T-cell (primary cell): ENCODE measurements at regions not wholly inside any gene's neighbourhood (a gene's known extent, or its start where the extent isn't known, plus 50 kb on each side); places are given as distances from the start of the nearest gene placed in this dataset.
A peak's percentile ranks its signal among the peaks of the same experiment; 100 is the strongest.

Experiments used
- ATAC-seq, 4 experiments: fragments of 200-7000 bp in 3 of 4; fragments of 150-1000 bp in 1 of 4; cut with Tn5 transposase; replicated peaks in 1 of 4; 1 replicate in 3 of 4; 2 replicates in 1 of 4; pipeline ENCODE4 v1.10.0; 2021; ENCODE audit warnings: moderate library complexity in 3 of 4, mild to moderate bottlenecking in 2 of 4, moderate number of reproducible peaks in 1 of 4
- CTCF ChIA-PET, 2 donors: fragments of 300-600 bp; sonication (Branson Sonifier 250); formaldehyde crosslinking; loops; one replicate each; lab custom pipeline; 2022; ENCODE audit warnings: antibody characterized with exemption in 2 of 2; lab: Charles Lee
- POLR2A ChIA-PET, 2 donors: fragments of 300-600 bp; sonication (Branson Sonifier 250); formaldehyde crosslinking; loops; one replicate each; lab custom pipeline; 2022; ENCODE audit warnings: antibody characterized with exemption in 2 of 2; lab: Charles Lee
- DNase-seq, 35 experiments: peaks; one replicate each; pipeline versions ENCODE4 v3.0.0 to v3.0.0-alpha.2; 2013 to 2023
- H3K27ac ChIP-seq: one replicate; pipeline ENCODE4 v1.5.1; 2013; ENCODE audit warnings: low read length
- H3K27me3 ChIP-seq, 2 experiments: replicated peaks in 1 of 2; 1 replicate in 1 of 2; 2 replicates in 1 of 2; pipeline versions ENCODE4 v1.6.1 to v1.7.0; 2013; ENCODE audit warnings: low read length in 1 of 2, mixed read lengths in 1 of 2; ENCODE audit not compliant: control insufficient read depth in 2 of 2, insufficient read depth in 2 of 2; ENCODE audit errors: extremely low read depth in 1 of 2
- H3K36me3 ChIP-seq, 2 donors: 1 replicate in 1 of 2; 2 replicates in 1 of 2; pipeline versions ENCODE4 v1.6.1 to v1.7.0; 2013; ENCODE audit warnings: low read length in 1 of 2; ENCODE audit not compliant: control insufficient read depth in 2 of 2, insufficient read depth in 1 of 2; ENCODE audit errors: extremely low read depth in 1 of 2
- H3K4me1 ChIP-seq, 2 experiments: 1 replicate in 1 of 2; 2 replicates in 1 of 2; pipeline versions ENCODE4 v1.6.1 to v1.7.0; 2013; ENCODE audit warnings: low read length in 2 of 2, mixed read lengths in 1 of 2; ENCODE audit not compliant: insufficient read depth in 2 of 2, control insufficient read depth in 1 of 2; ENCODE audit errors: extremely low read depth in 1 of 2
- H3K4me3 ChIP-seq, 2 donors: 1 replicate in 1 of 2; 2 replicates in 1 of 2; pipeline versions ENCODE4 v1.5.1 to v1.7.0; 2013; ENCODE audit warnings: mild to moderate bottlenecking in 2 of 2, low read length in 1 of 2, moderate library complexity in 1 of 2; ENCODE audit not compliant: control insufficient read depth in 1 of 2; ENCODE audit errors: extremely low read depth in 1 of 2
- H3K9me3 ChIP-seq: 2 replicates; pipeline ENCODE4 v1.7.0; 2013
- H3K27ac Mint-ChIP-seq, 2 donors: one replicate each; pipeline ENCODE4 v1.8.0; 2020 to 2021; ENCODE audit warnings: mild to moderate bottlenecking in 2 of 2, mixed read lengths in 2 of 2
- H3K27me3 Mint-ChIP-seq, 2 donors: one replicate each; pipeline ENCODE4 v1.8.0; 2021 to 2022; ENCODE audit warnings: mixed read lengths in 2 of 2
- H3K36me3 Mint-ChIP-seq: one replicate; pipeline ENCODE4 v1.8.0; 2021; ENCODE audit warnings: mixed read lengths
- H3K4me1 Mint-ChIP-seq, 3 donors: one replicate each; pipeline ENCODE4 v1.8.0; 2020 to 2022; ENCODE audit warnings: mixed read lengths in 3 of 3, mild to moderate bottlenecking in 1 of 3
- H3K4me3 Mint-ChIP-seq, 3 donors: one replicate each; pipeline ENCODE4 v1.8.0; 2020 to 2022; ENCODE audit warnings: mild to moderate bottlenecking in 3 of 3, mixed read lengths in 3 of 3, moderate library complexity in 3 of 3
- H3K9me3 Mint-ChIP-seq, 3 donors: one replicate each; pipeline ENCODE4 v1.8.0; 2020 to 2022; ENCODE audit warnings: mixed read lengths in 3 of 3
- WGBS: methylation state at CpG from one replicate; pipeline ENCODE4 v1.1.5; 2013; ENCODE audit warnings: missing lambda C conversion rate; ENCODE audit not compliant: insufficient coverage; 5-methylcytosine and 5-hydroxymethylcytosine counted together

DNA sequence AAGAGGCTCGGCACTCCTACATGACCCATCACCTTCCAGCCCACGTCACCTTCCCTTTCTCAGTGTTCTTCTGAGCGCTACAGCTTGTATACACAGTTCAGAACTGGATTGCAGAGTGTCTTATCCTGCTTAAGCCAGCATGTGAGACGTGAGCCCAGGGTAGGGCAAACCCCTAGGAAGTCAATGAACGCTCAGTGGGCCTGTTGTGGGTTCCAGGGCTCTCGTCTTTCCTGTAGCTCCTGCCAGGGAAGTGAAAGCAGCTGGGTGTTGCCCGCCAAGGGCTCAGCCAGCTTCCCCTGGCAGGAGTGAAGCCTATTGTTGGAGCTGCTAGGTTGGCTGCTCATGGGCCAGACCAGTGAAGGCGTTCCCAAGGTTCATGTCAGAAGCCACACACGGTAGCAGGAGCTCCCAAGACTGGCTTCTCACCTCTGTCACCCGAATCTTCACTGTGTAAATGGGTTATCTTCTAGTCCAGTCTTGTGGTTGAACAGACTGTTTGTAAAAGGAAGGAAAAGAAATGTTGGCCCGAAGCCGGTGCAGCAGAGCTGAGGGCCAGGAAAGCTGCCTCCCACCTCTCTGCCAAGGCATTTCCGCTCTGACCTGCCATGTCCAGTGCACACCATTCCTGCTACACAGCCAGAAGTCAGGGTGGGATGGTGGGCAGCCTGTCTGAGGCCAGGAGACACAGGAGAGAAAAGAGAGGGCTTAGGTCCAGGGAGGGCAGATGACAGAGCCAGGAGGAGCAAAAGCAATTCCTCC, 69.6 kb upstream of the RMDN2 start:
- CTCF ChIA-PET, result no interaction called here
- H3K27ac ChIP-seq, result no peak overlapping the region
- H3K4me1 Mint-ChIP-seq, result peaks cover 13 to 16% (median 15%) of the 10 kb centered on the region in 3 donors
- WGBS, result 76% methylated on average over 8 of the region's 13 CpGs
- no peak overlapping the region for H3K4me3 ChIP-seq
- ATAC-seq (peak in 1 of 4 experiments; percentile 11), DNase-seq (peak in 3 of 35 experiments; percentile 3 to 25 (median 7))
- H3K36me3 Mint-ChIP-seq, result no peaks in the 10 kb centered on the region
- H3K27ac Mint-ChIP-seq, result no peak overlapping the region
- H3K36me3 ChIP-seq, result no peaks in the 10 kb centered on the region
- peaks cover 0 to 5% of the 10 kb centered on the region in 2 experiments for H3K27me3 ChIP-seq
- no peak overlapping the region for H3K4me3 Mint-ChIP-seq
- no peaks in the 10 kb centered on the region for H3K9me3 ChIP-seq
- peaks cover 0 to 17% of the 10 kb centered on the region in 2 experiments for H3K4me1 ChIP-seq
- POLR2A ChIA-PET, result interaction anchor here in 1 of 2 donors (0.6 kb wide), 1 partner anchor 539 kb away, joined by 3 read pairs; no protein-coding TSS in a partner anchor
- H3K27me3 Mint-ChIP-seq, result no peaks in the 10 kb centered on the region
- H3K9me3 Mint-ChIP-seq, result peaks cover 0 to 4% (median 0%) of the 10 kb centered on the region in 3 donors

DNA sequence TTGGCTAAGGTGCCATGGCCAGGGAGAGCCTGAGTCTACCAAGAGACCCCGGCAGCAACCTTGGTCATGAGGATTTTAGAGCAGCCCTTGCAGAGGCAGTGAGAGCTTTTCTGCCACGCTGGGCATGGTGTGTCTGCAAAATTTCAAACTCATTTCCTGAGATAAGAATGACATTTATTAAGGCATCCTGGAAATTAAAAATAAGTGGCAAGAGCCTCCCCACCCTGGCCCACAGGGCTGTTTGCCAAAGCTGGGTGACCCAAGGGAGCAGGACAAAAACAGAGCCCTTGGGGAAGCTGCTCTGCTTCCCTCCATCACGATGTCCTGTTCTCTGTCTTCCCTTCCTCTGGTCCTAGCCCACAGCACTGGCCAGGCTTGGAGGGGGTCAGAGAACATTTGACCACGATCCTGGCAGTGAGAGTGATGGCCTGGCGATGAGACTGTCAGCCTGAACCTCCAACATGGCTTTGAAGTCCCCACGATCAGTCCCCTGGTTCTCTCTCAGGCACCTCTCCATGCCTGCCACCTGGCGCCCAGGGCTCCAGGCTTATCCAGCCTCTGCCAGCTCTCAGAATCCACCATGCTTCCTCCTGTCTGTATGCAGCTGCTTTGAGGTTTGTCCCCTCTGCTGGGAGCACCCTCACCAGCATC, 68.9 kb upstream of the RMDN2 start:
- 68% methylated on average over 4 of the region's 7 CpGs for WGBS
- Mint-ChIP-seq H3K4me1 (peaks cover 11% of the 10 kb centered on the region in 3 donors), H3K36me3 (no peaks in the 10 kb centered on the region), H3K4me3 (no peak overlapping the region), H3K9me3 (peaks cover 0 to 4% (median 0%) of the 10 kb centered on the region in 3 donors), H3K27me3 (no peaks in the 10 kb centered on the region), H3K27ac (no peak overlapping the region)
- H3K36me3 ChIP-seq, result no peaks in the 10 kb centered on the region
- POLR2A ChIA-PET, result interaction anchor here in 1 of 2 donors (0.5 kb wide), 1 partner anchor 246 kb away, joined by 3 read pairs; no protein-coding TSS in a partner anchor
- CTCF ChIA-PET, result no interaction called here
- DNase-seq (no peak), ATAC-seq (no peak)
- H3K4me1 ChIP-seq, result peaks cover 0 to 11% of the 10 kb centered on the region in 2 experiments
- H3K27ac ChIP-seq, result no peak overlapping the region
- no peak overlapping the region for H3K4me3 ChIP-seq
- H3K27me3 ChIP-seq, result peaks cover 0 to 5% of the 10 kb centered on the region in 2 experiments
- no peaks in the 10 kb centered on the region for H3K9me3 ChIP-seq

DNA sequence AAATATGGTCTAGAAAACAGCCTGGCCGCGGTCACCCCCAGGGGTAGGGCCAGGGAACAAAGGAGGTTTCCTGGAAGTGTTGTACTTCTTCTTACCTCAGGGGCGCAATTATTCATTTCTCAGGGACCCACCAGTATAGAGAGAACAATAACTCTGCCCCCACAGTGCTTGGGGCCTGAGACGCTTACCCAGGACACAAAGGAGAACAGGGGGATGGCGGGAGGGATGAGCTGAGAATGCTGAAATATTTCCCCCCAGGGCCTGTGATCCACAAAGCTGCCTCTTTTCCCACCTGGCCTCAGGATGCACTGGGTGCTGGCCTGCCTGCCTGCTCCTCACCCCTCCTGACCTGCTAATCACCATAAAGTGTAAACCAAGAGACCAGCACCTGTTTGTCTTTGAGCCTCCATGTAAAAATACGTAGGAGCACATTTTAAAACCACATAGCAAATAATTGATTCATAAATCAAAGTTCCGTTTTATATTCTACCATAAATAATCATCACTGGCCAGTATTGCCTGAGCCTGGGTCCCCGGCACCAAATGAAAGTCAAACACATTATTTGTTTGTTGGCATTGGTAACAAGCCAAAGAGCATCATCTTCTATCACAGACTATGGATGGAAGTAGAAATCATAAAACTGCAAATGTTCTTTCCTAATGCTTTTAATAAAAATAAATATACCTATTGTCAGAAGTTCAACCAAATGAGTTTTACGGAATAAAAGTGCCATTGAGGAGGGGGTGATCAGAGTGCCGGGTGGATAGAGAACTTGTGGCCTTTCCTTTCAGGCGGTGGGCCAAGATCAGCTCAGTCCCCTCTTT, 67.3 kb upstream of the RMDN2 start:
- H3K4me3 ChIP-seq, result no peak overlapping the region
- H3K36me3 ChIP-seq, result no peaks in the 10 kb centered on the region
- Mint-ChIP-seq H3K4me1 (no peaks in the 10 kb centered on the region), H3K36me3 (no peaks in the 10 kb centered on the region), H3K4me3 (no peak overlapping the region), H3K27ac (no peak overlapping the region), H3K27me3 (peaks cover 6 to 8% of the 10 kb centered on the region in 2 donors), H3K9me3 (peaks cover 0 to 4% (median 0%) of the 10 kb centered on the region in 3 donors)
- peaks cover 0 to 12% of the 10 kb centered on the region in 2 experiments for H3K27me3 ChIP-seq
- ChIA-PET CTCF (no interaction called here), POLR2A (no interaction called here)
- H3K4me1 ChIP-seq, result no peaks in the 10 kb centered on the region
- H3K9me3 ChIP-seq, result no peaks in the 10 kb centered on the region
- H3K27ac ChIP-seq, result no peak overlapping the region
- ATAC-seq (no peak), DNase-seq (no peak)
- 96% methylated on average over 3 of the region's 11 CpGs for WGBS

DNA sequence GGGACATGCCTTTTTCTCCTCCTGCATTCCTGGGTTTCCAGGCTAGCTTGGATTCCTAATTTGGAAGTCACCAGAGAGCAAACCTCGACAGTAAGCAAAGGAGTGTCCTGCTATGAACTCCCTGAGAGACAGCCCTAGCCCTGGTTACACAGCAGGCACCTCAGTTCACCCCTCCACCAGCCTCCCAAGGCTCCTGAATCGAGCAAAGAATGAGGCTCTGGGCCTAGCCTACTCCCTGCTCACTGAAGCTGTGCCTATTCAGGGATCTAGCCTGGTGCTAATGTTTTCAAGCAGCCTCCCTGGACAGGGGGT, 66.7 kb upstream of the RMDN2 start:
- 83% methylated on average over 2 of the region's 2 CpGs for WGBS
- Mint-ChIP-seq H3K36me3 (no peaks in the 10 kb centered on the region), H3K27me3 (peaks cover 10 to 13% of the 10 kb centered on the region in 2 donors), H3K9me3 (peaks cover 0 to 4% (median 0%) of the 10 kb centered on the region in 3 donors), H3K4me3 (no peak overlapping the region), H3K4me1 (no peaks in the 10 kb centered on the region), H3K27ac (no peak overlapping the region)
- H3K4me1 ChIP-seq, result no peaks in the 10 kb centered on the region
- ChIA-PET POLR2A (no interaction called here), CTCF (no interaction called here)
- H3K27me3 ChIP-seq, result peaks cover 0 to 15% of the 10 kb centered on the region in 2 experiments
- H3K9me3 ChIP-seq, result no peaks in the 10 kb centered on the region
- H3K27ac ChIP-seq, result no peak overlapping the region
- no peak overlapping the region for H3K4me3 ChIP-seq
- ATAC-seq, result no peak
- no peak for DNase-seq
- H3K36me3 ChIP-seq, result no peaks in the 10 kb centered on the region

DNA sequence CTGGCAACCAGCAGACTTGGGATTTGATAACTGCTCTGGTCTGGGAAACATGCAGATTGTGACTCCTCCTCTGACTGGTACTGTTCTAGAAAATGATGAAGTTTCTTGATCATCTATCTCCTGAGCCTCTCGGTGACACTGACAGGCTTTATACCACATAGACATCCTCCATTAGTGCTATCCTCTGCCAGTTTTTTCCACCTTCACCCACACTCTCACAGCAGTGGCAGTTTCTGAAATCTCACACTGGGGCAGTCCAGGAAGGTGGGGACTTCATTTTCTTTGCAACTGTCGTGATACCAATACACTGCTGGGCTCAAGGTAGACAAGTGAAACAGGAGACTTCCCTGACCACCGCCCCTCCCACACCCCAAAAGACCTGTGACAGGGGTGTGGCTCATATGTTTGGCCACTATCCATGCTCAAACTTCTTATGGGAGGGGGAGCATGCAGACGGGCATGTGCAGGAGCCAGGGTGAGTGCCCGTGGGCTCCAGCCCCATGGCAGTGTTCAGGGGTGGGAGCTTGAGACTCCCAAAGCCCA, 66.3 kb upstream of the RMDN2 start:
- ATAC-seq (no peak), DNase-seq (no peak)
- Histone ChIP-seq H3K9me3 (no peaks in the 10 kb centered on the region), H3K36me3 (no peaks in the 10 kb centered on the region), H3K27ac (no peak overlapping the region), H3K4me3 (no peak overlapping the region), H3K4me1 (no peaks in the 10 kb centered on the region), H3K27me3 (peaks cover 0 to 15% of the 10 kb centered on the region in 2 experiments)
- 46% methylated on average over 3 of the region's 5 CpGs for WGBS
- Mint-ChIP-seq H3K27me3 (peaks cover 14 to 18% of the 10 kb centered on the region in 2 donors), H3K4me3 (no peak overlapping the region), H3K27ac (no peak overlapping the region), H3K9me3 (peaks cover 0 to 4% (median 0%) of the 10 kb centered on the region in 3 donors), H3K4me1 (no peaks in the 10 kb centered on the region), H3K36me3 (no peaks in the 10 kb centered on the region)
- CTCF ChIA-PET, result no interaction called here
- POLR2A ChIA-PET, result no interaction called here

DNA sequence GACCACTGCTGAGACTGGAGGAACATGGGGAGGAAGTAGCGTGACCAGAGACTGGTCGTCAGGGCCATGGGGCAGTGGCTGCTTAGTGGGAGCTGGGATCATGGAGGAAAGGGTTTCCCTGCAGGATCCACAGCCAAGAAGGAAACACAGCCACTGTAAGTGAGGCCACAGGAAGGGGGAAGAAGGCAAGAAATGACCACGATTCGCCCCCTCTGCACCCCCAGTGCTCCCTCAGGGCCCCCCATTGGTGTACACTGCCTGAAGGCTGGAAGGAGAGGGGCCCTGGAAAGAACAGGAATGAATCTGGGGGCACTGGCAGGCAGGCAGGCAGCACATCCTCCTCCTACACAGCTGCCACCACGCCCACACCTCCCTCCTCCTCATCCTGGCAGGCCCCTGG, 62.5 kb upstream of the RMDN2 start:
- no peaks in the 10 kb centered on the region for H3K36me3 ChIP-seq
- H3K4me3 ChIP-seq, result no peak overlapping the region
- no peak for ATAC-seq
- H3K27ac ChIP-seq, result no peak overlapping the region
- Mint-ChIP-seq H3K4me3 (no peak overlapping the region), H3K9me3 (peaks cover 0 to 4% (median 0%) of the 10 kb centered on the region in 3 donors), H3K36me3 (no peaks in the 10 kb centered on the region), H3K27ac (no peak overlapping the region), H3K27me3 (peaks cover 31 to 32% of the 10 kb centered on the region in 2 donors), H3K4me1 (no peaks in the 10 kb centered on the region)
- no peak for DNase-seq
- H3K27me3 ChIP-seq, result peaks cover 0 to 16% of the 10 kb centered on the region in 2 experiments
- H3K4me1 ChIP-seq, result no peaks in the 10 kb centered on the region
- WGBS, result 61% methylated on average over 4 of the region's 5 CpGs
- no peaks in the 10 kb centered on the region for H3K9me3 ChIP-seq
- CTCF ChIA-PET, result interaction anchor here (0.5 to 1.2 kb wide), 3 partner anchors 15 to 466 kb away, joined by 3 to 4 read pairs (median 3); no protein-coding TSS in a partner anchor
- POLR2A ChIA-PET, result no interaction called here
